Spleen (tissue), 11 donors: ENCODE measurements at regions not wholly inside any gene's neighbourhood (a gene's known extent, or its start where the extent isn't known, plus 50 kb on each side); places are given as distances from the start of the nearest gene placed in this dataset.
"Not testable (repeated sequence)": the region's sequence is repeated elsewhere in the genome, so short reads cannot be mapped to it uniquely, and the experiment has no call there.

Experiments
- DNase-seq: peaks from one replicate; pipeline ENCODE4 v3.0.0-alpha.2; 2020
- H3K27ac ChIP-seq, 8 donors: fragments of 200-600 bp; sonication (generic) in 7 of 8; 1 replicate in 4 of 8; 2 replicates in 4 of 8; pipeline versions ENCODE4 v1.5.0 to v1.8.0; 2016 to 2021; ENCODE audit warnings: inconsistent platforms in 4 of 8, mild to moderate bottlenecking in 4 of 8, moderate library complexity in 1 of 8
- H3K27me3 ChIP-seq, 7 donors: fragments of 200-600 bp; sonication (generic) in 6 of 7; replicated peaks in 1 of 7; 1 replicate in 4 of 7; 2 replicates in 3 of 7; pipeline versions ENCODE4 v1.5.0 to v1.8.0; 2016 to 2021; ENCODE audit warnings: inconsistent platforms in 3 of 7, mild to moderate bottlenecking in 1 of 7
- H3K36me3 ChIP-seq, 6 donors: fragments of 200-600 bp; sonication (generic) in 5 of 6; 1 replicate in 4 of 6; 2 replicates in 2 of 6; pipeline versions ENCODE4 v1.5.0 to v1.8.0; 2016 to 2021; ENCODE audit warnings: inconsistent platforms in 2 of 6
- H3K4me1 ChIP-seq, 6 donors: fragments of 200-600 bp; sonication (generic) in 5 of 6; 1 replicate in 3 of 6; 2 replicates in 3 of 6; pipeline versions ENCODE4 v1.5.0 to v1.8.0; 2016 to 2021; ENCODE audit warnings: inconsistent platforms in 3 of 6
- H3K4me3 ChIP-seq, 8 donors: fragments of 200-600 bp; sonication (generic) in 7 of 8; 1 replicate in 4 of 8; 2 replicates in 4 of 8; pipeline versions ENCODE4 v1.5.0 to v1.8.0; 2016 to 2021; ENCODE audit warnings: inconsistent platforms in 4 of 8, mild to moderate bottlenecking in 4 of 8, moderate library complexity in 2 of 8
- H3K9me3 ChIP-seq, 8 donors: fragments of 200-600 bp; sonication (generic) in 7 of 8; 1 replicate in 4 of 8; 2 replicates in 4 of 8; pipeline versions ENCODE4 v1.5.0 to v1.8.0; 2016 to 2021; ENCODE audit warnings: inconsistent platforms in 4 of 8
- CTCF ChIP-seq, 11 experiments: fragments of 200-600 bp in 7 of 11; fragments of 450-650 bp in 4 of 11; sonication (generic) in 4 of 11; IDR thresholded peaks in 8 of 11; conservative IDR thresholded peaks in 3 of 11; 1 replicate in 7 of 11; 2 replicates in 4 of 11; pipeline versions ENCODE4 v1.4.0 to v1.8.0; 2016 to 2021; ENCODE audit warnings: antibody characterized with exemption in 11 of 11, inconsistent platforms in 4 of 11, mild to moderate bottlenecking in 1 of 11
- POLR2A ChIP-seq, 3 donors: fragments of 450-650 bp; IDR thresholded peaks; one replicate each; pipeline ENCODE4 v1.5.1; 2017; ENCODE audit warnings: antibody characterized with exemption in 3 of 3, mild to moderate bottlenecking in 1 of 3
- POLR2AphosphoS5 ChIP-seq, 3 donors: sonication (generic); formaldehyde crosslinking; IDR thresholded peaks; one replicate each; pipeline ENCODE4 v1.5.1; 2017; ENCODE audit warnings: antibody characterized with exemption in 3 of 3
- WGBS, 5 donors: extraction: QIAGEN DNeasy Blood & Tissue Kit in 3 of 5; methylation state at CpG; one replicate each; pipeline versions ENCODE4 v1.1.5 to v1.1.7; 2013 to 2018; 5-methylcytosine and 5-hydroxymethylcytosine counted together
- intact Hi-C: fragments of 100-400 bp; cut with DNase I; formaldehyde crosslinking; loops from one replicate; pipeline ENCODE4 v1.15.0; 2023; ENCODE audit warnings: low total_unique reads
- donor health status: healthy with polysubstance abuse.
- donor health status: DM: no; HTN: no; CAD: no; lungs with moderate emphysema.
- donor health status: DM: no; HTN: no; CAD: no.
- donor health status: Bipolar disorder and iron deficiency.
- donor health status: healthy.
- donor health status: DM: no; HTN: no; CAD: no.
- donor health status: DM: yes; HTN: yes; CAD: no.

- peaks cover 4 to 18% (median 15%) of the 10 kb centered on the region in 6 donors for H3K4me1 ChIP-seq
- intact Hi-C loops: no loop called here
- no peaks in the 10 kb centered on the region for H3K9me3 ChIP-seq
- TF ChIP-seq POLR2AphosphoS5 (IDR thresholded peaks at IDR 0.05): no peak
- no peak for TF ChIP-seq POLR2A (IDR thresholded peaks at IDR 0.05)
- no peak for TF ChIP-seq CTCF (IDR thresholded peaks at IDR 0.05 in 8 of 11, conservative IDR thresholded peaks at IDR 0.05 in 3 of 11)
- DNase-seq: no peak
- 85 to 96% (median 93%) methylated on average over 3 of the region's 3 CpGs; no CpG with 5 or more reads in 1 of the 5 donors for WGBS, 5 donors
- no peaks in the 10 kb centered on the region for H3K36me3 ChIP-seq
- no peak overlapping the region for H3K4me3 ChIP-seq
- no peak overlapping the region for H3K27ac ChIP-seq
- no peaks in the 10 kb centered on the region for H3K27me3 ChIP-seq
Measured at GRCh38 chr9:31321686-31322085, 1062.8 kb upstream of the ACO1 start.

- no peak for DNase-seq
- Histone ChIP-seq H3K9me3 (no peaks in the 10 kb centered on the region), H3K27me3 (no peaks in the 10 kb centered on the region), H3K36me3 (no peaks in the 10 kb centered on the region), H3K4me3 (no peak overlapping the region), H3K27ac (peak overlapping the region in 6 of 8 donors; percentile 23 to 66 (median 38)), H3K4me1 (peaks cover 4 to 18% (median 15%) of the 10 kb centered on the region in 6 donors)
- WGBS, 5 donors: 53 to 59% (median 54%) methylated on average over 2 of the region's 2 CpGs
- no peak for TF ChIP-seq POLR2A (IDR thresholded peaks at IDR 0.05)
- TF ChIP-seq CTCF (IDR thresholded peaks at IDR 0.05 in 8 of 11, conservative IDR thresholded peaks at IDR 0.05 in 3 of 11): no peak
- no peak for TF ChIP-seq POLR2AphosphoS5 (IDR thresholded peaks at IDR 0.05)
- intact Hi-C loops: no loop called here
Measured at GRCh38 chr9:31323726-31324444, 1060.6 kb upstream of the ACO1 start.

DNA sequence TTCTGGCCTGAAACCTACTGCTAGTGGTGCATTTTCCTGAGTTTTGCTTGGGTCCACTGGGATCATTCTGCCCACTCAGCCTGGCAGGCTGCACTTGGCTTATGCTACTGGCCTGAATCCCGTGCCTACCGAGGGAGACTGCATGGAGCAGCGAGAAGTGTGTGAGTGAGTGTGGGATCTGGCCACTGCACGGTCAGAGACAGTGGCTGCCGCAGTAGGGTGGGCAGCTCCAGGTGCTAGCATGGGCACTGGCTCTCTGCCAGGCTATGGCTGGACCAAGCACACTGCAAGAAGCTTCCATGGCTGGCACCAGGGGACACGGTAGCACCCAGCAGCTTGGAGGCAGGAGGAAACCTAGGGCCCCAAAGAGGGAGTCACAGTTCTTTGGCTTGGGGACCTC lies 1058.7 kb upstream of the ACO1 start:
- Histone ChIP-seq H3K27me3 (no peaks in the 10 kb centered on the region), H3K4me1 (peaks cover 4 to 18% (median 15%) of the 10 kb centered on the region in 6 donors), H3K36me3 (no peaks in the 10 kb centered on the region), H3K27ac (peak overlapping the region in 1 of 8 donors; percentile 27), H3K4me3 (no peak overlapping the region), H3K9me3 (no peaks in the 10 kb centered on the region)
- TF ChIP-seq CTCF (IDR thresholded peaks at IDR 0.05 in 8 of 11, conservative IDR thresholded peaks at IDR 0.05 in 3 of 11) (no peak), POLR2AphosphoS5 (IDR thresholded peaks at IDR 0.05) (peak in 1 of 3 donors; percentile 32)
- no peak for DNase-seq
- 78 to 95% (median 94%) methylated on average over 6 of the region's 6 CpGs for WGBS, 5 donors
- intact Hi-C loops: no loop called here

DNA sequence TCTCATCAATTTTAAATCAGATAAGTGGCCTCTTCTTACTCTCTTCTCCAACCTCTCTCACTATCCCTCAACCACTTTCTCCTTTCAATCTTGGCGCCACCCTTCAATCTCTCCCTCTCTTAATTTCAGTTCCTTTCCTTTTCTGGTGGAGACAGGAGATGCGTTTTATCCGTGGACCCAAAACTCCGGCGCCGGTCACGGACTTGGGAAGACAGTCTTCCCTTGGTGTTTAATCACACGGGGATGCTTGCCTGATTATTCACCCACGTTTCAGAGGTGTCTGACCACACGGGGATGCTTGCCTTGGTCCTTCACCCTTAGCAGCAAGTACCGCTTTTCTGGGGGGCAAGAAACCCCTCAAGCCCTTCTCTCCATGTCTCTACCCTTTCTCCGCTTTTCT lies 1057.6 kb upstream of the ACO1 start:
- DNase-seq, H3K27ac ChIP-seq, intact Hi-C loops, H3K36me3 ChIP-seq, H3K27me3 ChIP-seq, H3K9me3 ChIP-seq, H3K4me3 ChIP-seq: not testable (repeated sequence)
- H3K4me1 ChIP-seq: peaks cover 4 to 18% (median 15%) of the 10 kb centered on the region in 6 donors
- 87 to 95% (median 92%) methylated on average over 12 of the region's 12 CpGs for WGBS, 5 donors
